ENCODE measurements at regions not wholly inside any gene's neighbourhood (a gene's known extent, or its start where the extent isn't known, plus 50 kb on each side); places are given as distances from the start of the nearest gene placed in this dataset.

GRCh38 chr3:72646263-72646662, 202.0 kb downstream of the SHQ1 start:
- Histone ChIP-seq H3K4me2 (ENCODE audit: insufficient read depth in 1 of 2, low read depth in 2 of 2, low read length in 2 of 2) (no peak overlapping the region), H3K4ac (replicated peaks; ENCODE audit: insufficient read length, low read depth, low read length) (no peak overlapping the region), H3K23ac (ENCODE audit: insufficient read length) (no peak overlapping the region), H3K27me3 (replicated peaks in 1 of 4; ENCODE audit: control insufficient read depth in 3 of 4, extremely low read depth in 1 of 4, insufficient read depth in 3 of 4, low read length in 3 of 4) (no peaks in the 10 kb centered on the region), H3K9me3 (ENCODE audit: insufficient read depth in 2 of 2, low read depth in 1 of 2, low read length in 1 of 2) (no peaks in the 10 kb centered on the region), H2BK120ac (replicated peaks; ENCODE audit: low read depth, low read length) (no peak overlapping the region), H3K4me1 (replicated peaks in 1 of 4; ENCODE audit: control insufficient read depth in 3 of 4, insufficient read depth in 4 of 4, low read length in 3 of 4) (no peaks in the 10 kb centered on the region), H3K23me2 (ENCODE audit: low read depth, low read length) (peaks cover 1% of the 10 kb centered on the region; the same call in 1 of the 2 replicates), H2BK20ac (ENCODE audit: low read length) (no peak overlapping the region), H3K9ac (replicated peaks in 1 of 4; ENCODE audit: extremely low read depth in 1 of 4, low read depth in 3 of 4, low read length in 3 of 4) (no peak overlapping the region), H2BK5ac (ENCODE audit: low read depth, low read length) (no peak overlapping the region), H3K27ac (ENCODE audit: low read depth, low read length) (no peak overlapping the region), H2AFZ (ENCODE audit: low read length) (no peak overlapping the region), H3K79me2 (ENCODE audit: control insufficient read depth in 1 of 2, insufficient read depth in 2 of 2, low read length in 2 of 2) (no peaks in the 10 kb centered on the region), H4K20me1 (replicated peaks in 1 of 2; ENCODE audit: control insufficient read depth in 1 of 2, insufficient read depth in 2 of 2, low read length in 2 of 2) (no peaks in the 10 kb centered on the region), H3K36me3 (ENCODE audit: control insufficient read depth in 2 of 4, insufficient read depth in 4 of 4, low read length in 3 of 4) (no peaks in the 10 kb centered on the region), H4K5ac (ENCODE audit: insufficient read length, low read depth, low read length) (no peak overlapping the region), H2BK15ac (ENCODE audit: low read length) (no peak overlapping the region), H3K79me1 (ENCODE audit: low read depth, low read length) (no peaks in the 10 kb centered on the region), H4K91ac (replicated peaks; ENCODE audit: insufficient read length, low read length) (no peak overlapping the region), H2AK5ac (ENCODE audit: low read depth, low read length) (no peak overlapping the region), H3K4me3 (ENCODE audit: extremely low read depth in 1 of 4, insufficient read depth in 2 of 4, low read depth in 3 of 4, low read length in 4 of 4) (no peak overlapping the region), H3K18ac (ENCODE audit: extremely low read depth, low read length) (no peak overlapping the region), H2BK12ac (ENCODE audit: low read depth, low read length) (no peak overlapping the region), H3K56ac (replicated peaks; ENCODE audit: insufficient read length, low read depth, low read length) (no peak overlapping the region), H4K8ac (ENCODE audit: extremely low read depth, insufficient read depth, low read length) (no peak overlapping the region), H3K14ac (ENCODE audit: insufficient read length) (no peak overlapping the region)
- ChIA-PET CTCF (ENCODE audit: partially characterized antibody) (interaction anchor here (1.6 to 1.7 kb wide), 2 partner anchors 10 to 20 kb away, joined by 3 to 11 read pairs; no protein-coding TSS in a partner anchor), POLR2A (ENCODE audit: partially characterized antibody) (no interaction called here)
- FAIRE-seq, result no peak
- WGBS, 2 experiments (ENCODE audit: extremely low coverage in 1 of 2, insufficient coverage in 1 of 2, insufficient read length in 1 of 2, insufficient replicate concordance in 2 of 2, low coverage in 1 of 2, low lambda C conversion rate in 2 of 2, missing lambda C conversion rate in 1 of 2), result 81% methylated on average over 2 of the region's 2 CpGs; no CpG with 5 or more reads in 1 of the 2 experiments
- no peak for DNase-seq (ENCODE audit: low read depth in 1 of 2, low spot score in 2 of 2)
- no peak for TF ChIP-seq RAD21 (IDR thresholded peaks at IDR 0.05 in 1 of 2, conservative IDR thresholded peaks at IDR 0.05 in 1 of 2; ENCODE audit: low read depth in 2 of 2, low read length in 2 of 2)
- no peak for TF ChIP-seq HDAC2 (IDR thresholded peaks at IDR 0.05; ENCODE audit: borderline replicate concordance in 1 of 2, low read depth in 2 of 2, low read length in 2 of 2)
- TF ChIP-seq KDM5A (IDR thresholded peaks at IDR 0.05; ENCODE audit: low read length), result no peak
- no peak for TF ChIP-seq ATF2 (IDR thresholded peaks at IDR 0.05; ENCODE audit: low read length)
- no peak for TF ChIP-seq BCL11A (IDR thresholded peaks at IDR 0.05; ENCODE audit: low read depth in 2 of 2, low read length in 2 of 2)
- no peak for TF ChIP-seq KDM1A (IDR thresholded peaks at IDR 0.05; ENCODE audit: borderline replicate concordance, low read length)
- no peak for TF ChIP-seq SIRT6 (IDR thresholded peaks at IDR 0.05; ENCODE audit: low read length)
- TF ChIP-seq POLR2A (IDR thresholded peaks at IDR 0.05; ENCODE audit: control extremely low read depth in 1 of 2, low read depth in 2 of 2, low read length in 2 of 2), result no peak
- TF ChIP-seq EZH2 (IDR thresholded peaks at IDR 0.05; ENCODE audit: low read depth, low read length, severe bottlenecking), result no peak
- no peak for TF ChIP-seq JUN (IDR thresholded peaks at IDR 0.05; ENCODE audit: low read depth, low read length)
- TF ChIP-seq TCF12 (IDR thresholded peaks at IDR 0.05; ENCODE audit: low read depth, low read length), result no peak
- TF ChIP-seq ASH2L (IDR thresholded peaks at IDR 0.05; ENCODE audit: low read length), result no peak
- TF ChIP-seq SIN3A (conservative IDR thresholded peaks at IDR 0.05 in 1 of 2, IDR thresholded peaks at IDR 0.05 in 1 of 2; ENCODE audit: low read depth in 1 of 2, low read length in 2 of 2), result no peak

All from H1 (cell line).